ENCODE measurements at regions not wholly inside any gene's neighbourhood (a gene's known extent, or its start where the extent isn't known, plus 50 kb on each side); places are given as distances from the start of the nearest gene placed in this dataset.

GRCh38 chr7:47088329-47089067 lies 493.4 kb downstream of the TNS3 start:
- H4K20me1 ChIP-seq (ENCODE audit: insufficient read depth) = no peaks in the 10 kb centered on the region
- H3K27ac ChIP-seq = no peak overlapping the region
- H3K4me2 ChIP-seq = no peak overlapping the region
- H3K36me3 ChIP-seq (ENCODE audit: insufficient read depth) = no peaks in the 10 kb centered on the region
- H3K4me3 ChIP-seq (IDR thresholded peaks at IDR 0.05; ENCODE audit: insufficient read depth, low read depth, low read length) = no peak overlapping the region
- TF ChIP-seq CTCF (conservative IDR thresholded peaks at IDR 0.05; ENCODE audit: low read depth, low read length) = peak; percentile 95
- H3K9ac ChIP-seq = no peak overlapping the region
- no peaks in the 10 kb centered on the region for H3K27me3 ChIP-seq (ENCODE audit: insufficient read depth, low read depth)
- H3K4me1 ChIP-seq (ENCODE audit: low read depth, poor library complexity, severe bottlenecking) = no peaks in the 10 kb centered on the region
- peak overlapping the region; percentile 27 for H2AFZ ChIP-seq (ENCODE audit: low read depth)
- no peaks in the 10 kb centered on the region for H3K79me2 ChIP-seq (ENCODE audit: insufficient read depth, low read depth)

- TF ChIP-seq CTCF (conservative IDR thresholded peaks at IDR 0.05; ENCODE audit: low read depth, low read length) = no peak
These were observed 494.0 kb downstream of the TNS3 start for GRCh38 chr7:47087866-47088265.

GRCh38 chr7:47085491-47086275 lies 496.2 kb downstream of the TNS3 start:
- Histone ChIP-seq H3K9ac (no peak overlapping the region), H3K4me2 (no peak overlapping the region), H3K79me2 (ENCODE audit: insufficient read depth, low read depth) (no peaks in the 10 kb centered on the region), H3K27me3 (ENCODE audit: insufficient read depth, low read depth) (no peaks in the 10 kb centered on the region), H3K4me1 (ENCODE audit: low read depth, poor library complexity, severe bottlenecking) (no peaks in the 10 kb centered on the region), H3K27ac (no peak overlapping the region), H4K20me1 (ENCODE audit: insufficient read depth) (no peaks in the 10 kb centered on the region), H2AFZ (ENCODE audit: low read depth) (no peak overlapping the region), H3K36me3 (ENCODE audit: insufficient read depth) (no peaks in the 10 kb centered on the region), H3K4me3 (IDR thresholded peaks at IDR 0.05; ENCODE audit: insufficient read depth, low read depth, low read length) (no peak overlapping the region)
- no peak for TF ChIP-seq CTCF (conservative IDR thresholded peaks at IDR 0.05; ENCODE audit: low read depth, low read length)

More at GRCh38 chr7:47087866-47088265, 494.0 kb downstream of the TNS3 start:
- no peak overlapping the region for H3K9ac ChIP-seq
- no peaks in the 10 kb centered on the region for H4K20me1 ChIP-seq (ENCODE audit: insufficient read depth)
- H3K4me1 ChIP-seq (ENCODE audit: low read depth, poor library complexity, severe bottlenecking) = no peaks in the 10 kb centered on the region
- H3K4me2 ChIP-seq = no peak overlapping the region
- H2AFZ ChIP-seq (ENCODE audit: low read depth) = no peak overlapping the region
- no peaks in the 10 kb centered on the region for H3K36me3 ChIP-seq (ENCODE audit: insufficient read depth)
- no peaks in the 10 kb centered on the region for H3K79me2 ChIP-seq (ENCODE audit: insufficient read depth, low read depth)
- no peak overlapping the region for H3K4me3 ChIP-seq (IDR thresholded peaks at IDR 0.05; ENCODE audit: insufficient read depth, low read depth, low read length)
- H3K27ac ChIP-seq = no peak overlapping the region
- H3K27me3 ChIP-seq (ENCODE audit: insufficient read depth, low read depth) = no peaks in the 10 kb centered on the region

- no peak overlapping the region for H3K9ac ChIP-seq
- no peak overlapping the region for H2AFZ ChIP-seq (ENCODE audit: low read depth)
- no peaks in the 10 kb centered on the region for H3K36me3 ChIP-seq (ENCODE audit: insufficient read depth)
- H3K4me3 ChIP-seq (IDR thresholded peaks at IDR 0.05; ENCODE audit: insufficient read depth, low read depth, low read length) = no peak overlapping the region
- no peaks in the 10 kb centered on the region for H3K79me2 ChIP-seq (ENCODE audit: insufficient read depth, low read depth)
- H3K4me2 ChIP-seq = no peak overlapping the region
- no peaks in the 10 kb centered on the region for H3K4me1 ChIP-seq (ENCODE audit: low read depth, poor library complexity, severe bottlenecking)
- H3K27ac ChIP-seq = no peak overlapping the region
- no peaks in the 10 kb centered on the region for H4K20me1 ChIP-seq (ENCODE audit: insufficient read depth)
- no peak for TF ChIP-seq CTCF (conservative IDR thresholded peaks at IDR 0.05; ENCODE audit: low read depth, low read length)
- no peaks in the 10 kb centered on the region for H3K27me3 ChIP-seq (ENCODE audit: insufficient read depth, low read depth)
These were observed 498.2 kb downstream of the TNS3 start for GRCh38 chr7:47083476-47084250.
